IMR-90 (cell line): ENCODE measurements at regions not wholly inside any gene's neighbourhood (a gene's known extent, or its start where the extent isn't known, plus 50 kb on each side); places are given as distances from the start of the nearest gene placed in this dataset.

Source experiments
- ATAC-seq: fragments of 200-7000 bp; cut with Tn5 transposase; 2 replicates; pipeline ENCODE4 v1.9.1; 2020; ENCODE audit warnings: low read depth, mild to moderate bottlenecking, moderate library complexity
- BruUV-seq: library from RNA; stranded (reverse); fragments of 400-500 nt; replicated peaks from 2 replicates; lab custom pipeline; 2021; lab: Mats Ljungman, UMichigan
- CTCF ChIA-PET: fragments of 300-600 bp; formaldehyde crosslinking; extraction: SDS; loops from one replicate; lab custom pipeline; 2021; ENCODE audit warnings: antibody characterized with exemption; lab: Yijun Ruan, JAX
- POLR2A ChIA-PET: fragments of 300-600 bp; sonication (Branson Sonifier 250); formaldehyde crosslinking; loops from one replicate; lab custom pipeline; 2022; ENCODE audit warnings: antibody characterized with exemption; ENCODE audit not compliant: unreplicated experiment; lab: Charles Lee
- DNase-seq: peaks from one replicate; pipeline ENCODE4 v3.0.0; 2013
- H2AFZ ChIP-seq: replicated peaks from 2 replicates; pipeline ENCODE3; 2013; ENCODE audit warnings: low read length, mild to moderate bottlenecking; ENCODE audit not compliant: poor library complexity
- H2AK5ac ChIP-seq: 2 replicates; pipeline ENCODE4 v1.6.1; 2013; ENCODE audit warnings: low read depth, low read length, inconsistent platforms
- H2AK9ac ChIP-seq: replicated peaks from 2 replicates; pipeline ENCODE3; 2013; ENCODE audit warnings: mild to moderate bottlenecking, low read depth, low read length, moderate library complexity; ENCODE audit not compliant: poor library complexity
- H2BK120ac ChIP-seq: 2 replicates; pipeline ENCODE4 v1.6.1; 2013; ENCODE audit warnings: low read depth, low read length, inconsistent platforms
- H2BK15ac ChIP-seq: 3 replicates; pipeline ENCODE4 v1.6.1; 2013; ENCODE audit warnings: low read depth, low read length, inconsistent platforms
- H2BK20ac ChIP-seq: 2 replicates; pipeline ENCODE4 v1.6.1; 2013; ENCODE audit warnings: low read depth, mild to moderate bottlenecking, inconsistent platforms, low read length, moderate library complexity
- H2BK5ac ChIP-seq: 2 replicates; pipeline ENCODE4 v1.6.1; 2013; ENCODE audit warnings: mild to moderate bottlenecking, low read depth, low read length, inconsistent platforms; ENCODE audit not compliant: poor library complexity, severe bottlenecking
- H3K14ac ChIP-seq: replicated peaks from 2 replicates; pipeline ENCODE4 v1.6.1; 2013; ENCODE audit warnings: low read depth, low read length, inconsistent platforms
- H3K18ac ChIP-seq: 2 replicates; pipeline ENCODE4 v1.6.1; 2013; ENCODE audit warnings: low read depth, low read length, control low read depth
- H3K23ac ChIP-seq: 2 replicates; pipeline ENCODE4 v1.6.1; 2013; ENCODE audit warnings: low read depth, low read length, inconsistent platforms
- H3K27ac ChIP-seq: 2 replicates; pipeline ENCODE4 v1.5.1; 2013; ENCODE audit warnings: mild to moderate bottlenecking, control low read depth, low read length; ENCODE audit not compliant: insufficient read depth
- H3K27me3 ChIP-seq: 2 replicates; pipeline ENCODE4 v1.6.1; 2013; ENCODE audit warnings: low read length; ENCODE audit not compliant: control insufficient read depth, insufficient read depth
- H3K36me3 ChIP-seq: 2 replicates; pipeline ENCODE4 v1.6.1; 2013; ENCODE audit warnings: low read length, mixed read lengths; ENCODE audit not compliant: control insufficient read depth, insufficient read depth
- H3K4ac ChIP-seq: 2 replicates; pipeline ENCODE4 v1.6.1; 2013; ENCODE audit warnings: low read depth, low read length, inconsistent platforms
- H3K4me1 ChIP-seq: 2 replicates; pipeline ENCODE4 v1.6.1; 2013; ENCODE audit warnings: low read length, mixed read lengths; ENCODE audit not compliant: control insufficient read depth, insufficient read depth
- H3K4me2 ChIP-seq: 2 replicates; pipeline ENCODE4 v1.6.1; 2013; ENCODE audit warnings: low read depth, mild to moderate bottlenecking, control low read depth, low read length, moderate library complexity
- H3K4me3 ChIP-seq: 2 replicates; pipeline ENCODE4 v1.5.1; 2013; ENCODE audit warnings: low read depth, mild to moderate bottlenecking, control low read depth, low read length, moderate library complexity; ENCODE audit not compliant: insufficient read depth
- H3K56ac ChIP-seq: 2 replicates; pipeline ENCODE4 v1.6.1; 2013; ENCODE audit warnings: low read length, inconsistent platforms; ENCODE audit not compliant: insufficient read depth; ENCODE audit errors: extremely low read depth
- H3K79me1 ChIP-seq, 2 experiments: 2 replicates each; pipeline ENCODE4 v1.6.1; 2013; ENCODE audit warnings: low read length in 2 of 2, inconsistent platforms in 1 of 2, low read depth in 1 of 2
- H3K9ac ChIP-seq: 2 replicates; pipeline ENCODE4 v1.6.1; 2013; ENCODE audit warnings: low read depth, low read length, control low read depth
- H3K9me1 ChIP-seq: 2 replicates; pipeline ENCODE4 v1.6.1; 2013; ENCODE audit warnings: low read length, inconsistent platforms; ENCODE audit not compliant: insufficient read depth
- H3K9me3 ChIP-seq: 2 replicates; pipeline ENCODE4 v1.6.1; 2013; ENCODE audit warnings: low read length; ENCODE audit not compliant: control insufficient read depth, insufficient read depth
- H4K20me1 ChIP-seq: 2 replicates; pipeline ENCODE4 v1.6.1; 2013; ENCODE audit warnings: low read length, inconsistent platforms; ENCODE audit not compliant: insufficient read depth
- H4K5ac ChIP-seq: 2 replicates; pipeline ENCODE4 v1.6.1; 2013; ENCODE audit warnings: mild to moderate bottlenecking, low read depth, low read length, control low read depth
- H4K8ac ChIP-seq, 2 experiments: 2 replicates each; pipeline ENCODE4 v1.6.1; 2013; ENCODE audit warnings: low read depth in 2 of 2, low read length in 2 of 2, control low read depth in 1 of 2, inconsistent platforms in 1 of 2
- H4K91ac ChIP-seq: 2 replicates; pipeline ENCODE4 v1.6.1; 2013; ENCODE audit warnings: low read depth, low read length, inconsistent platforms; ENCODE audit not compliant: insufficient read depth
- BHLHE40 ChIP-seq: fragments of 150-350 bp; IDR thresholded peaks from 2 replicates; pipeline ENCODE4 v1.6.1; 2016; ENCODE audit warnings: mild to moderate bottlenecking, low read depth, low read length
- CEBPB ChIP-seq: IDR thresholded peaks from 2 replicates; pipeline ENCODE4 v1.6.1; 2012; ENCODE audit warnings: low read depth, low read length, improper control_type of control experiment
- CHD1 ChIP-seq: IDR thresholded peaks from 2 replicates; pipeline ENCODE4 v1.6.1; 2012; ENCODE audit warnings: low read depth, low read length, improper control_type of control experiment
- CTCF ChIP-seq: conservative IDR thresholded peaks from 2 replicates; pipeline ENCODE4 v1.5.1; 2012; ENCODE audit warnings: mild to moderate bottlenecking, low read depth, low read length, improper control_type of control experiment
- FOS ChIP-seq: fragments of 150-350 bp; IDR thresholded peaks from 2 replicates; pipeline ENCODE4 v1.6.1; 2016; ENCODE audit warnings: low read depth, low read length
- MAFK ChIP-seq: IDR thresholded peaks from 2 replicates; pipeline ENCODE4 v1.6.1; 2012; ENCODE audit warnings: low read depth, low read length, improper control_type of control experiment
- MAZ ChIP-seq: IDR thresholded peaks from 2 replicates; pipeline ENCODE4 v1.6.1; 2012; ENCODE audit warnings: low read depth, mild to moderate bottlenecking, low read length, improper control_type of control experiment, moderate library complexity, borderline replicate concordance
- POLR2A ChIP-seq: IDR thresholded peaks from 2 replicates; pipeline ENCODE4 v1.6.1; 2012; ENCODE audit warnings: mild to moderate bottlenecking, low read depth, low read length
- RAD21 ChIP-seq: IDR thresholded peaks from 2 replicates; pipeline ENCODE4 v1.6.1; 2012; ENCODE audit warnings: low read length, improper control_type of control experiment
- RFX5 ChIP-seq: IDR thresholded peaks from 2 replicates; pipeline ENCODE4 v1.8.0; 2012; ENCODE audit warnings: low read depth, mild to moderate bottlenecking, low read length, moderate library complexity
- SMC3 ChIP-seq: fragments of 150-350 bp; IDR thresholded peaks from 2 replicates; pipeline ENCODE4 v1.6.1; 2016; ENCODE audit warnings: low read depth, mild to moderate bottlenecking, antibody characterized with exemption, low read length, moderate library complexity
- USF2 ChIP-seq: fragments of 150-350 bp; IDR thresholded peaks from 2 replicates; pipeline ENCODE4 v1.6.1; 2017; ENCODE audit warnings: mild to moderate bottlenecking, antibody characterized with exemption, low read length, low read depth
- WGBS, 2 experiments: methylation state at CpG; one replicate each; pipeline versions ENCODE4 v1.1.5 to v1.1.7; 2013; ENCODE audit warnings: missing lambda C conversion rate in 2 of 2; ENCODE audit not compliant: insufficient read length in 1 of 2; ENCODE audit errors: extremely low coverage in 2 of 2; 5-methylcytosine and 5-hydroxymethylcytosine counted together
- dilution Hi-C: fragments of 300-500 bp; cut with HindIII; formaldehyde crosslinking; loops from one replicate; pipeline ENCODE4 v1.14.3; 2018; ENCODE audit warnings: low sequenced_read_pairs; ENCODE audit not compliant: unreplicated experiment
- in situ Hi-C: fragments of 300-500 bp; cut with MboI; formaldehyde crosslinking; loops from 3 replicates; pipeline ENCODE4 v1.14.3; 2019; ENCODE audit warnings: low sequenced_read_pairs, inconsistent platforms, mixed read lengths
- intact Hi-C: fragments of 100-400 bp; cut with micrococcal nuclease; formaldehyde crosslinking; loops from 2 replicates; pipeline ENCODE4 v1.10.0; 2022

GRCh38 chr14:85417396-85417795, 112.5 kb upstream of the FLRT2 start:
- Histone ChIP-seq H4K20me1 (no peaks in the 10 kb centered on the region), H3K4ac (peak overlapping the region; percentile 61; the same call in 1 of the 2 replicates), H2BK20ac (peak overlapping the region; percentile 80), H2AFZ (no peak overlapping the region), H3K79me1 (no peaks in the 10 kb centered on the region), H2BK5ac (peak overlapping the region; percentile 64), H3K9me1 (peaks cover 5% of the 10 kb centered on the region; the same call in 1 of the 2 replicates), H3K4me1 (peaks cover 2% of the 10 kb centered on the region; the same call in 1 of the 2 replicates), H3K4me3 (no peak overlapping the region), H4K8ac (peak overlapping the region in 1 of 2 experiments; percentile 44; a peak in 1 of 4 replicates), H2AK9ac (no peak overlapping the region), H3K27me3 (no peaks in the 10 kb centered on the region), H4K91ac (no peak overlapping the region), H3K9me3 (no peaks in the 10 kb centered on the region), H2AK5ac (peak overlapping the region; percentile 76; the same call in 1 of the 2 replicates), H3K27ac (no peak overlapping the region), H3K56ac (no peak overlapping the region), H3K9ac (no peak overlapping the region), H2BK15ac (no peak overlapping the region; the same call in 2 of the 3 replicates), H2BK120ac (peak overlapping the region; percentile 80), H3K4me2 (no peak overlapping the region), H3K14ac (no peak overlapping the region), H3K18ac (no peak overlapping the region), H3K36me3 (no peaks in the 10 kb centered on the region), H3K23ac (no peak overlapping the region), H4K5ac (no peak overlapping the region)
- intact Hi-C loops, result loop anchor here (5.0 kb wide), 1 partner anchor 110 kb away; no protein-coding TSS in a partner anchor
- BruUV-seq, result no TSS peak
- no CpG with 5 or more reads among the region's 2 CpGs for WGBS, 2 experiments
- no peak for DNase-seq
- TF ChIP-seq SMC3, result no peak
- no peak for TF ChIP-seq POLR2A
- TF ChIP-seq MAZ, result no peak
- no peak for TF ChIP-seq RFX5
- no peak for TF ChIP-seq FOS
- no peak for TF ChIP-seq BHLHE40
- TF ChIP-seq RAD21, result no peak
- TF ChIP-seq CTCF, result no peak
- TF ChIP-seq MAFK, result no peak
- TF ChIP-seq CEBPB, result no peak
- TF ChIP-seq USF2, result no peak
- TF ChIP-seq CHD1, result no peak
- CTCF ChIA-PET, result no interaction called here
- in situ Hi-C loops, result no loop called here
- ATAC-seq, result no peak
- POLR2A ChIA-PET, result no interaction called here
- dilution Hi-C loops, result no loop called here
